HUES48 (cell line): ENCODE measurements at regions not wholly inside any gene's neighbourhood (a gene's known extent, or its start where the extent isn't known, plus 50 kb on each side); places are given as distances from the start of the nearest gene placed in this dataset.

Experiments used
- H3K27ac ChIP-seq: one replicate; pipeline ENCODE4 v1.7.0; 2013; ENCODE audit warnings: low read depth, low read length, inconsistent platforms
- H3K27me3 ChIP-seq: 2 replicates; pipeline ENCODE4 v1.6.1; 2013; ENCODE audit warnings: mild to moderate bottlenecking, low read length; ENCODE audit not compliant: control insufficient read depth, insufficient read depth
- H3K36me3 ChIP-seq: 2 replicates; pipeline ENCODE4 v1.6.1; 2013; ENCODE audit warnings: low read length; ENCODE audit not compliant: control insufficient read depth, insufficient read depth
- H3K4me1 ChIP-seq: 2 replicates; pipeline ENCODE4 v1.6.1; 2013; ENCODE audit warnings: mild to moderate bottlenecking, low read length; ENCODE audit not compliant: control insufficient read depth, insufficient read depth
- H3K4me3 ChIP-seq: 2 replicates; pipeline ENCODE4 v1.5.1; 2013; ENCODE audit warnings: mild to moderate bottlenecking, low read depth, low read length
- H3K9ac ChIP-seq: 2 replicates; pipeline ENCODE4 v1.6.1; 2013; ENCODE audit warnings: mild to moderate bottlenecking, low read depth, low read length, moderate library complexity
- H3K9me3 ChIP-seq: 2 replicates; pipeline ENCODE4 v1.6.1; 2013; ENCODE audit warnings: low read length; ENCODE audit not compliant: control insufficient read depth, insufficient read depth

DNA sequence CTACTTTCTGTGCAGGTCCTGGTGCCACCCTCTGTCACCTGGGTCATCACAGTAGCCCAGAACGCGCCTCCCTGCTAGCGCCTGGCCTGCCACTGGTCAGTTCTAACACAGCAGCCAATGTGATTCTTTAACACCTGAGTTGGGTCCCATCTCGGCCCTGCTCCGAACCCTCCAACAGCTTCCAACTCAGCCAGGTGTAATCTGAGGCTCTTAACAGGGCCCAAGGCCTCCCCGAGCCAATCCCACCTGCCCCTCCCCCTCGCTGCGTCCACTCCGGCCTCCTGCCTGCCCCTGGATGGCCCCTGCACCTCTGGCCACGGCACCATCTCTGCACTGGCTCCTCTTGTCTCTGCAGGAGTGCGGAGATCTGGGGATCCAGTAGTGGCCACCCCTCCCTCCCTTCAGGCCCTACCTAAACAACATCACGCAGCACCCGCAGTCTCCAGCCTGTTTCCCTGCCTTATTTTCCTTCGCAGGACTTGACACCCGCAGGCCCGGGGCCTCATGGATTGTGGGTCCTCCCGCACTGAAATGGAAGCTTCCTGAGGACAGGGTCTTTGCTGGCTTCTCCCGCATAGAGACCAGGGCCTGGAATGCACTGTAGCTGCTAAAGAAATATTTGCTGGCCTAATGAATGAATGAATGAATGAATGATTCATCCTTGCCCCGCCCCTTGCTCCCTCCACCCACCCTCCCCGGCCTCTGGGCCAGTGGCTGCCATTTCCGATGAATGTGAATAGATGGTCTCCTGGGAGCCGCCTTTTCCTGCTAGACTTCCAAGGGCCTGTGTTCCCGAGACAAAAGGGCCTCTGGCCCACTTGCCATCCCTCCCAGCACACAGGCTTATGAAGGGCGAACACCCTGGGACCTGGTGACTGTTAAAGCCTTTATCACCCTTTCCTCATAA lies 174.8 kb upstream of the FOXF1 start:
- Histone ChIP-seq H3K9ac (no peak overlapping the region), H3K27ac (no peak overlapping the region), H3K27me3 (peaks cover 8% of the 10 kb centered on the region; the same call in 1 of the 2 replicates), H3K36me3 (no peaks in the 10 kb centered on the region), H3K4me1 (peaks cover 6% of the 10 kb centered on the region; the same call in 1 of the 2 replicates), H3K9me3 (no peaks in the 10 kb centered on the region), H3K4me3 (no peak overlapping the region)

DNA sequence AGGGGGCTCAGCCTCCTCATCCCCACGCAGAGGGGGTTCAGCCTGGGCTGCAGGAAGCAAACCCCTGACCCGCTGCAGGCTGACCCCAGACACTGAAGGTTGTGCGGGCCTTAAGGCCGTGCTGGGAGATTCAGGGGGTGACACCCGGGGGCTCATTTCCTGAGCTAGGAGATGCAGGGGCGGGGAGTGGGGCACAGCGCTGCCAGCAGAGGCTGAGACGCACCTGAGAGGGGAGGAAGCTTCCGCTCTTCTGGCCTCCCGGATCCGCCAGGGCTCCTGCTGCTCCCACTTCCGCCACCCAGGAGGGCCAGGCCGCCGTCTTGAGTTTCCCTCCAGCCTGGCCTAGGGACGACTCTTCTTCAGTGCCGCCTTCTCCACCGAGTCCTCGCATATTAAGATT lies 173.2 kb upstream of the FOXF1 start:
- H3K4me1 ChIP-seq = peaks cover 12% of the 10 kb centered on the region; the same call in 1 of the 2 replicates
- H3K27me3 ChIP-seq = peaks cover 13% of the 10 kb centered on the region
- no peaks in the 10 kb centered on the region for H3K9me3 ChIP-seq
- no peaks in the 10 kb centered on the region for H3K36me3 ChIP-seq
- no peak overlapping the region for H3K9ac ChIP-seq
- H3K4me3 ChIP-seq = no peak overlapping the region
- no peak overlapping the region for H3K27ac ChIP-seq

DNA sequence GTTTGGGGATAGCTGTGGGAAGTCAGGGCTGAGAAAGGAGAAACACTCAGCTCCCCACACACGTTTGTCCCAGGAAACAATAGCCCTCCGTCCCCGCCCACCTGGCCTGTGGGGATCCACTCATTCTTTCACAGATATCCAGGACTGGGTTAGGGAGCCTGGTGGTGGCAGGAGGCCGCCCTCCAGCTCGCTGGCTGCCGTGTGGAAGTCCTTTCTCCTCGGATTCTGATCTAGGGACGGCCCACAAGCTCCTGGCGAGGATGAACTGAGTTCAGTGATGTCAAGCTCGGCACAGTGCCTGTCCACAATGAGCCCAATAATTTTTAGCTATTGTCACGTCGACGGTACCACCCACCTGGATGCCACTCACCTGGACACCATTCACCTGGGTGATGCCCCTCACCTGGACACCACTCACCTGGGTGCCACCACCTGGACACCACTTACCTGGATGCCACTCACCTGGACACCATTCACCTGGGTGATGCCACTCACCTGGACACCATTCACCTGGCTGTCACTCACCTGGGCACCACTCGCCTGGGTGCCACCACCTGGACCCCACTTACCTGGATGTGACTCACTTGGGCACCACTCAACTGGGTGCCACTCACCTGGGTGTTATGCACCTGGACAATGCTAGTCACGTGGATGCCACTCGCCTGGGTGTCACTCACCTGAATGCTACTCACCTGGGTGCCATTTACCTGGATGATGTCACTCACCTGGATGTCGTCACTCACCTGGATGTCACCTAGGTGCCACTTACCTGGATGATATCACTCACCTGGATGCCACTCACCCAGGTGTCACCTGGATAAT lies 172.5 kb upstream of the FOXF1 start:
- Histone ChIP-seq H3K27me3 (peaks cover 17% of the 10 kb centered on the region), H3K27ac (no peak overlapping the region), H3K4me1 (peaks cover 13% of the 10 kb centered on the region; the same call in 1 of the 2 replicates), H3K36me3 (no peaks in the 10 kb centered on the region), H3K4me3 (no peak overlapping the region), H3K9me3 (no peaks in the 10 kb centered on the region), H3K9ac (no peak overlapping the region)

DNA sequence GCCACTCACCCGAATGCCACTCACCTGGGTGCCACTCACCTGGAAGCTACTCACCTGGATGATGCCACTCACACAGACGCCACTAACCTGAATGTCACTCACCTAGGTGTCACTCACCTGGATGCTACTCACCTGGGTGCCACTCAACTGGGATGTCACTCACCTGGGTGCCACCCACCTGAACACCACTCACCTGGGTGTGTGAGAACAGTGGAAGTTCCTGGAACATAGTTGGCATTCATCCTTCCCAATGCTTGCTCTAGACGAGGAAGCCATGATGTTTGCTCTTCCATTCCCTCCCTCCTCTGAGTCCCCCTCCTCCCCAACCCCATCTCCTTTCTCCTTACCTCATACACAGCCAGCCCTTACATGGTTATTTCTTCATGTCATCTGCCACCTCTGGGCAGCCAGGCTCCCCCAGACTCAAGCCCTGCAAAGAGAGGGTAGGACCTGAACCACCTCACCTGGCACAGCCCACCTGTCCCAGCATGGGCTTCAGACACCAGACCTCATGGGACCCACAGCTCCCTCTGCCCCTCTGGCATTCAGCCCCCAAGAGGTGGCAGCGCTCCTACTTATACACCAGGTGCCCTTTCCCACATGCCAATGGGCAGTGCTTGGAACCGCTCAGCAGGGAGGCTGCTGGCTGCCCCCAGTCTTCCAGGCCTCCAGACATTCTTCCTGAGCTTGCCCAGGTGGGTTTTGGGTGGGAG lies 171.8 kb upstream of the FOXF1 start:
- Histone ChIP-seq H3K9ac (no peak overlapping the region), H3K4me1 (peaks cover 21% of the 10 kb centered on the region), H3K27ac (no peak overlapping the region), H3K4me3 (no peak overlapping the region), H3K36me3 (no peaks in the 10 kb centered on the region), H3K9me3 (no peaks in the 10 kb centered on the region), H3K27me3 (peaks cover 23% of the 10 kb centered on the region)

DNA sequence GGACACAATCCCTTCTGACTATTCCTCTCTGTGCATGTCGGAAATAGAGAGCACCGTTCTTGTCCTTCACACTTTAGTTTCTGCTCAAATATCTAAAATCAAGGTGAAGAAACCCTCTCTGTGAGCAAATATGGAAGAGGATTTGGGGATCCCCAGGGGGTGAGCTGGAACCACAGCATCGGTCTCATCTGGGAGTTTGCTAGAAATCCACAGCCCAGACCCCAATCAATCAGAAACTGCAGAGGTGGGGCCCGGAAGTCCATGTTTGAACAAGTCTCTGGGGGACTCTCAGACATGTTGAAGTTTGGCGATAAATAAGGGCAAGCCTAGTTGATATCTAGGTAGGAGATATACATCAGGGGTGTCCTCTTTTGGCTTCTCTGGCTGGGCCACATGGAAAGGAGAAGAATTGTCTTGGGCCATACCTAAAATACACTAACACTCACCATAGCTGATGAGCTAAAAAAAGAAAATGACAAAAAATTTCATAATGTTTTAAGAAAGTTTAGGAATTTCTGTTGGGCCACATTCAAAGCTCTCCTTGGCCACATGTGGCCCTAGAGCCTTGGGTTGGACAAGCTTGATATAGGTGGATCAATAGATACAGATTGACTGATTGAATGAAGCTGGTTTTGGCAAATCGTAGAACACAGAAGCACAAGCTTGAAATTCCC lies 168.0 kb upstream of the FOXF1 start:
- Histone ChIP-seq H3K27ac (no peak overlapping the region), H3K9ac (no peak overlapping the region), H3K36me3 (no peaks in the 10 kb centered on the region), H3K4me3 (no peak overlapping the region), H3K4me1 (peaks cover 33% of the 10 kb centered on the region), H3K27me3 (peaks cover 30% of the 10 kb centered on the region), H3K9me3 (no peaks in the 10 kb centered on the region)

DNA sequence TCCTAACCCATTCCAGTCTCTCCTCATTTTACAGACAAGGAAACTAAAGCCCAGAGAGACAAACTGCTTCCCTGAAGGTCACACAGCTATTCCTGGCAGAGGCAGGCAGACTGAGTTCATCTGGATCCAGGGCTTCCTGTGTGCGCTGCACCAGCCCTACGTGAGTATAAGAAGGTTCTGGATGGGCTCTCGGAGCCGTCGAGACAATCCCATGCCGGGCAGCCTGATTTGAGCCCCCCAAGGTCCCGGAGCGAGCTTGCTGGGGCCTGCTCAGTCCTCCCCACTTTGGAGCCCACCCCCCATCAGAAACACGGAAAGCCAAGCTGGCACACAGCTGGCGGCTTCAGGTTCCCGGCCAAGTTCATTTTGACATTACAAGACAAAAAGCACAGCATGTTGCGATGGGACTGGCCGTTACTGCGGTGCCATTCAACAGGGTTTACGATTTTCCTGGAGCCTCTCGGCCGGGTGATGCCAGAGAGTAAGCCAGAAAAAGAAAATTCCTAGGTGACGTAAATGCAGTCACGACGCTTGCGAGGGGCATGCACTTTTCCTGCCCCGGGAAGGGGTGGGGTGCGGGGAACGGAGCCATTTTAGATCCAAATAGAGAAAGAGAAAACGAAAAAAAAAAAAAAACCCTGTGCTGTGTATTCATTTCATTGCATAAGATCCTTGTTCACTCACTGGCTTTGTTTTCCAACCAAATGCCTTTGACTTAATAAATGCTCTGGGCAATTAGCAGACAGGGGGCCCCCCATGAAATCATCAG lies 167.1 kb upstream of the FOXF1 start:
- no peaks in the 10 kb centered on the region for H3K36me3 ChIP-seq
- H3K4me3 ChIP-seq = no peak overlapping the region
- H3K9me3 ChIP-seq = no peaks in the 10 kb centered on the region
- H3K27ac ChIP-seq = no peak overlapping the region
- no peak overlapping the region for H3K9ac ChIP-seq
- peaks cover 30% of the 10 kb centered on the region for H3K4me1 ChIP-seq
- peaks cover 27% of the 10 kb centered on the region for H3K27me3 ChIP-seq

DNA sequence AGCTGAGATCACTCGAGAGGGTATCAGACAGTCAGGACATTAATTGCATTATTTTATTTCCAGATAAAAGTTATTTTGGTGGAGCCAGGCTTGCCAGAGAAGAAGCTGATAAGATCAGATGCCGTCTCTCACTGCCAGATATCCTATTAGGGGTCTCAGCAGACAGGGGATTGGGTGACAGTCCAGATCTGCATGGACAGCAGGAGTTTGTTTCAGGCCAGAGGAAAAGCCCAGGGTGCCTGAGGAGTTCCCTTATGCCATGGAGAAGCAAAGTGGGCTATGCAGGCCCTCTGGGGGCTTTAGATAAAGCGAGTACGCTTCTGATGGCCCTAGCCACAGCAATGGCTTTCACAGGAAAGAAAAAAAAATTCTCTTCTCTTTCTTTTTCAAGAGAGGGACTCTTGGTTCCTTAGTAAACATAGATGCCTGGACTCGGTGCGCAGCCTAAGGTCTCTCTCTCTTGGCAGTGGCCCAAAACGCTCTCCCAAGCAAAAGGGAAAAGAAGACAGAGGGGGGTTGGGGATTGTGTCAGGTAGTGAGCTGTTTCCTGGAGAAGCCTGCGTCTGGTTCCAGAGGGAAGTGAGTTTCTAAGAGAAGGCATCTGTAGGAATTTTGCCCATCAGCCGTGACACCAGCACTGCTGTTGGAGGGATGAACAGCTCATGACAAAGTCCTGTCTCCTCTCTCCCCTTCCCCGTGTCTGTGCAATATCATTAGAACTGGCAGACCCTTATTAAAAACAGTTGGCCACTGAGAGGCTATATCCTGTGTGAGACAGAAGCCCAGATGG lies 166.3 kb upstream of the FOXF1 start:
- Histone ChIP-seq H3K36me3 (no peaks in the 10 kb centered on the region), H3K27ac (no peak overlapping the region), H3K4me1 (peaks cover 30% of the 10 kb centered on the region), H3K27me3 (peaks cover 27% of the 10 kb centered on the region), H3K9ac (no peak overlapping the region), H3K4me3 (no peak overlapping the region), H3K9me3 (no peaks in the 10 kb centered on the region)

DNA sequence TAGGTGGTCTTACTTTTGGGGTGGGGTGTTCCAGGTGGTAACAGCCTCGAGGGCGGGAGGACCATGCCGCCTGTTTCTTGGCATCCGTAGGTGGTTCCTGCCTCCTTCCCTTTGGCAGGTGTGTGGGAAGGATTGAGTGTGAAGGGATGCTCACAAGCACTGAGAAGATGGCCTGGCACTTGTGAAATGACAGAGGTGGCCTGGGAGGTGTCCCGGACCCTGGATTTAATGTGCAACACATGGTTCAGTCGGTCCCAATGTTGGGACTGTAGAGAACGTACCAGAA lies 165.8 kb upstream of the FOXF1 start:
- peaks cover 30% of the 10 kb centered on the region for H3K4me1 ChIP-seq
- H3K4me3 ChIP-seq = no peak overlapping the region
- no peaks in the 10 kb centered on the region for H3K36me3 ChIP-seq
- peaks cover 27% of the 10 kb centered on the region for H3K27me3 ChIP-seq
- no peak overlapping the region for H3K27ac ChIP-seq
- H3K9me3 ChIP-seq = no peaks in the 10 kb centered on the region
- no peak overlapping the region for H3K9ac ChIP-seq

DNA sequence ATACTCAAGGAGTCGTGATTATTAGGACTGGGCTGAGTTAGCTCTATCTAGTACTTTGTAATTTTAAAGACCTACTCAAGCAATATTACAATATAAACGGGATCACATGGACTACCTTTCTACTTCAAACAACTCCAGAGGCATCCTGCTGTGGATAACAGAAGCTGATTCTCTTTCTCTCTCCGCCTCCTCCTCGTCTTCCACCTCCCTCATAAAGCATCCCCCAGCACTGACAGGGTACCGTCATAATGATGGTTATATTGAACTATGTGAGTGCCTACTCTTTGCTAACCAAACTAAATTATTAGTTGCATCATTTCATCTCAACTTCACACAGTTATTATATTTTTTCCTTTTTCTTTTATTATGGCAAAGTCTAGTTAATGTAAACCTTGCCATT lies 165.4 kb upstream of the FOXF1 start:
- H3K27me3 ChIP-seq = peaks cover 27% of the 10 kb centered on the region
- peaks cover 30% of the 10 kb centered on the region for H3K4me1 ChIP-seq
- H3K4me3 ChIP-seq = no peak overlapping the region
- no peak overlapping the region for H3K27ac ChIP-seq
- no peaks in the 10 kb centered on the region for H3K36me3 ChIP-seq
- H3K9ac ChIP-seq = no peak overlapping the region
- no peaks in the 10 kb centered on the region for H3K9me3 ChIP-seq
